Activated CD4-positive, alpha-beta T cell treated with anti-CD3 and anti-CD28 coated beads, Interleukin-2, amount 50 U/mL, for 24 hours (primary cell): ENCODE measurements at regions not wholly inside any gene's neighbourhood (a gene's known extent, or its start where the extent isn't known, plus 50 kb on each side); places are given as distances from the start of the nearest gene placed in this dataset.
"Not testable (repeated sequence)": the region's sequence is repeated elsewhere in the genome, so short reads cannot be mapped to it uniquely, and the experiment has no call there.

Source experiments
- DNase-seq, 2 donors: peaks; one replicate each; pipeline ENCODE4 v3.0.0-alpha.2; 2020; ENCODE audit warnings: low read depth in 1 of 2, low spot score in 1 of 2

DNA sequence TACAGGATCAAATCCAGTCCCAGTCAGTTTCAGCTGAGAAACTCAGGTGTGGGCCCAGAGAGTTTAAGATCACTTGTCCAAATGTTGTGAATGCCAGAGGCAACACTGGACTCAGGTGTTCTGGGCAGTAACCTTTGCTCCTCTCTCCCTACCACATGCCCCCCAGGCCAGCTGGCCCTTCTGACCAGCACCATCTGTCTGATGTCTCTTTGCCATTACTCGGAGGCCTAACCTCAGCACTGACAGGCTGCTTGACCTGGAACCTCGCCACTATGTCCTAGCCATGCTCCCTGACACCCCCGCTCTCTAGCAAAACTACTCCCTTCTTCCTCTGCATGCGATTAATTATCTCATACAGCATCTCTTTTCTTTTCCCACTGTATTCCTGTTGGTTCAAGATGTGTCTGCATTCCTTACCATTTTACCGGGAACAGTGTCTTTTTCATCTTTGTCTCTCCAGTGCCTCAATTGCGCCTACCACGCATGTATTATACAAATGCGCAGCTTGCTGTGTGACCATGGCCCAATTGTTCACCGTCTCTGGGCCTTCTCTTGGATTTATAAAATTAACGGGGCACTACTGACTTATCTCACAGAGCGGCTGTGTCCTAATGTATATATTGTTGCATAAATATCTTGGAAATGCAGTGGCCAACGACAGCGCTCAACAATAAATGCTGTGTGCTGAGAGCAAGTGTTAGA is 159.5 kb upstream of the IRF2BP2 start:
- no peak for DNase-seq

DNA sequence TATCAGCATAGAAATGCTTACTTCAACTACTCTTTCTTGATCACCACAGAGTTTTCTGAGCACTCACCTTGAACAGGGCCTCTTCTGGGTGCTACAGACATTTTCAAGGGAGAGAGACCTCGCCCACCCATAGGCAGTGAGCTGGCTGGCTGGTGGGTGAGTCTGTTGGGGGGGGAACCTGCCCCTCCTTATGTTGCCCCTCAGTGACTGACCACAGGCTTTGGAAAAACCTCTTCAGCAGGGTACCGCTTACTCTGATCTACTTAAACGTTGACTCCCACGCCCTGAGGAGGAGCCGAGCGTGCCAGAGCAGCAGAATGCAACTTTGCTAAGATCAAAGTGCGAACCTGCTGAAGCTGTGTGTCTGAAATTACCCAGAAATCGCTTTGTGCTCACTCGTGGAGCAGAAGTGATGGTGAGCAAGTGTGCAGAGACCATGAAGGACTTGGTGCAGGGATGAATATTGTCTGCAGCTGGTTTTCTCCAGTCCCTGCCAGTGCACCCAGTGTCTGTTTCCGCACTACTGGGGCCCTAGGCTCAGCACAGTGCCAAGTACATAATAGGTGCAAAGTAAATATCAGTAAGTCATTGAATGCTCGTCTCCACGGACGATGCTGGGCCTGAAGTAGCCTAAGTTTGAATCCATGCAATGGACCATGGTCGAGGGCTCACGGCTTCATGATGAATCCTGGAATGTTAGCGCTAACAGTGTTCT is 158.7 kb upstream of the IRF2BP2 start:
- DNase-seq = peak in 1 of 2 donors; percentile 54

DNA sequence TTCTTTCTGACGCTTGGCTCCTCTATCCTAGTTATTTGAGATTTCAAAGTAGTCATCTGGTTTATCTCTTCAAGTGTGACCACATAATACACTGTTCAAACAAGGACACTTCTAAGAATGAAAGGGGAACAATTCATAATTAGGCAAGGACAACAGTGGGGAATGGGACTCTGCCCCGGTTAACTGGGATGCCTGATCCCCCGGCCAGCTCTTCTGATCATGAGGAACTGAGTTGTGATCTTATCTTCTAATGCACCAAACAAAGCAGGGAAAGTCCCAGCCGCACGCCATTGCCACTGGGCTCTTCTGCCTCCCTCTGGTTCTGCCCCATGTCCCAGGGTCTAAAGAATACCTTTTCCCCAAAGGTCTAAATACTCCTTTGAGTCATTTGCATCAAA is 158.2 kb upstream of the IRF2BP2 start:
- DNase-seq = no peak

DNA sequence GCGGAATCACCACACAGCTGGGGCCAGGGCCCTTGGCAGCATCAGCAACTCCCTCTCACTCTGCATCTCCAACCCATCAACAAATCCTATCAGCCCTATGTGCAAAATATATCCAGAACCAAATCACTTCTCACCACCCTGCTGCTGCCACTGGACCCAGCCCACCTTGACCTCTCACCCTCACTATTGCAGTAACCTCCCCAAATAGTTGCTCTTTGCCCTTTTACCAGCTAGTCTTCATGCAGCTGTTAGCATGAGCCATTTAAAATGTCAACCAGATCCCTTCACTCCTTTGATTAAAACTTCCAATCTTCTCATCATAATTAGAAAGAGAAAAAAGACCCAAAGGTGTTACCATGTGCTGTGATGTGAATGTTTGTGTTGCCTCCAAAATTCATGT is 155.7 kb upstream of the IRF2BP2 start:
- DNase-seq = no peak

- DNase-seq = no peak
Measured at GRCh38 chr1:234765181-234765580, 155.2 kb upstream of the IRF2BP2 start.

- no peak for DNase-seq
Measured at GRCh38 chr1:234763910-234764309, 153.9 kb upstream of the IRF2BP2 start.

DNA sequence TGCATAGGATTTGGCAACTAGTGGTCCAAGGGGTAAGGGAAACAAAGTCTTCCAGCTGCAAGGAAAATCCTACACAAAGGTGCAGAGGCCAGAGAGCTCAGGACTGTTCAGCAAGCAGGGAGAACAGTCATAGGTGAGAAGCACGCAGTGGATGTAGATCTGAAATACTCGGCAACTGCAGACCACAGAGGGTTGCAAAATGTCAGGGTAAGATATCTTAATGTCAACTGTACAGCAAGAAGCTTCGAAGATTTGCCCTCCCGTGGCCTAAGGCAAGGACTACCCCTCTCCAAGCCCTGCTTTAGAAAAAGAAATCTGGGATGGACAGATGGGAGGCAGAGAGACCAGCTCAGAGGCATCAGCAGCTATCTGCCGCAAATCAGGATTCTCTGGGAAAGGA is 153.4 kb upstream of the IRF2BP2 start:
- DNase-seq = no peak

- not testable (repeated sequence) for DNase-seq
Measured at GRCh38 chr1:234762127-234762526, 152.1 kb upstream of the IRF2BP2 start.

DNA sequence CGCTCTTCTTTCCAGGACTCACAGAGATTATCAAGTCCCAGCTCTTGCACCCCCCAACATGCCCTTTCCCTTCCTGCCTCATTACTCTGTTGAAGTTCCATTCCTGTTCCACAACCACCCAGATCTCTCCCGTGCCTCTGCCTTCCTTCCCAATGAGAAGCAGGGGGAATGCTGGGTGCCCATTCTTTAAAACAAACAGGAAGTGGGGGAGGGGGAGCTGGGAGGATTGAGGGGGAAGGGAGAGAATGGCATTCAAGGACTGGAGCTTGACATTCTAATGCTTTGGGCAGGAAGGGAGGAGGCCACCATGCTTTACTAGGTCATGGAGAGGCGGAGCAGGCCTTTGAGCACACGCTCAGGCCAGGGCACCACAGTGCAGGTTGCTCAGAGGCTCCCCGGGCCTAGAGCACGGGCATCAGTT is 150.3 kb upstream of the IRF2BP2 start:
- DNase-seq = no peak

GRCh38 chr1:234759888-234760287 is 149.9 kb upstream of the IRF2BP2 start:
- no peak for DNase-seq

- no peak for DNase-seq
Measured at GRCh38 chr1:234758851-234759250, 148.9 kb upstream of the IRF2BP2 start.

DNA sequence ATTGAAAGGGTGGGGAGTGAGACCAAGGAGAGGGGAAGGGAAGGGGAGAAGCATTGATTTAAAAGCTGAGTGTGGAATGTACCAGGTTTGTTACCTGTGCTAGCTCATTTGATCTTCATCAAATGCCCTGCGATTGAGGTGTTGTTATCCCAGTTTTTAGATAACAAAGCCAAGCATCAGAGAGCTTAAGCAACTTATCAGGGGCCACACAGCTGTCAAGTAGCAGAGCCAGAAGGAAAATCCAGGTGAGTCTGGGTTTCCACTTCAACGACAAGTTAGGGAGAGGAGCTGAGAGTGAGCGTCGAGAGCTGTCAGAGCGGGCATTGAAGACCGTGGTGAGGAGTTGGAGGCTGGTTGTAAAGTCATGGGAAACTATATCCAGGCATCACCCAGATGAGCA is 146.9 kb upstream of the IRF2BP2 start:
- no peak for DNase-seq

DNA sequence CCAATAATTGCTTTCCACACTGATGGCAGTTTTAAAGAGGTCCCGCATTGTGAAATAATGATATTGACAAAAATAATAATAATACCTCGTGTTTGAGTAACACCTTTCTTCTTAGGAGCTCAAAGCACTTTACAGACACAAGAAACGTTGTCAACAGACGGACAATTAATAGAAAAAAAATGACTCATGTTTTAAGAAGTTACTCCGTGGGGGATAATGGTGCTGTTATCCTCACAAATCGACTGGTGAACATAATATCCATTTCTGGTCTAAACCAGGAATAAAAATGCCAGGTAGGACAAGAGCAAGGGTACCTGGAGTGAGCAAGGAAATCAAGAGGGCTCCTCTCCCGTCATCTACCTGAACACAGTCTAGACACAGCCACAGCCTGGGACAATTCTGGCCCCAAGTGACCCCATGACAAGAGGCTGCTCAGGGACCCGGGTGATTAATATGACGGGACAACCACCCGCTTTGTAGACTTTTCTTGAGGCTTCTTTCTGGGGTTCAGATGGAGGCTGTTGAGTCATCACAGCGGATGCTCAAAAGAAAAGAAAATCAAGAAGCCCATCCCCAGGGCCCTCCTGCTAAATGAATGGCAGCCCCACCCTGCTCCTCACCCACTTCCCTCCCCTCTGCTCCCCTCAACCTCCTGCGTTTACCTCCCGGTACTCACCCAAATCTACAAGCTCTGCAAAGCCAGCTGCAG is 146.2 kb upstream of the IRF2BP2 start:
- no peak for DNase-seq

GRCh38 chr1:234755449-234755863 is 145.5 kb upstream of the IRF2BP2 start:
- DNase-seq = no peak

- no peak for DNase-seq
Measured at GRCh38 chr1:234753979-234754378, 144.0 kb upstream of the IRF2BP2 start.

GRCh38 chr1:234752927-234753326 is 142.9 kb upstream of the IRF2BP2 start:
- no peak for DNase-seq

GRCh38 chr1:234751678-234752077 is 141.7 kb upstream of the IRF2BP2 start:
- DNase-seq = no peak

GRCh38 chr1:234750922-234751627 is 141.1 kb upstream of the IRF2BP2 start:
- no peak for DNase-seq

DNA sequence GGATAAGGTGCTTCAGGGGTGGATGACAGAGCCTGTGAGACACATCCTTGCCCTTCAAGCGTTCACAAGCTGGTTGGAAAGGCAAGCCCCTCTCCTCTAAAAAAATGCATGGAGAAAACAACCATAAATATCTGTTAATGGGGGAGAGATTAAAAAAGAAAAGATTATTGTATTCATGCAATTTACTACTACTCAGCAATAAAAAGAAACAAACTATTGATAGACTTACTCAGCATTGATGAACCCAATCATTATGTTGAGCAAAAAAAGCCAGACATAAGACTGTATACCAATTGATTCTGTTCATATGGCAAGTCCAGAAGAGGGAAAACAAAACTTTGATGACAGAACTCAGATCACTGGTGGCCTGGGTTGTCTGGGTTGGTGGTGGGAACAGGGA is 138.7 kb upstream of the IRF2BP2 start:
- no peak for DNase-seq

- DNase-seq = no peak
Measured at GRCh38 chr1:234748066-234748465, 138.1 kb upstream of the IRF2BP2 start.

GRCh38 chr1:234746798-234747196 is 136.8 kb upstream of the IRF2BP2 start:
- no peak for DNase-seq
